ENCODE measurements at regions not wholly inside any gene's neighbourhood (a gene's known extent, or its start where the extent isn't known, plus 50 kb on each side); places are given as distances from the start of the nearest gene placed in this dataset.
"Not testable (repeated sequence)": the region's sequence is repeated elsewhere in the genome, so short reads cannot be mapped to it uniquely, and the experiment has no call there.

- TF ChIP-seq, protein P1, sequence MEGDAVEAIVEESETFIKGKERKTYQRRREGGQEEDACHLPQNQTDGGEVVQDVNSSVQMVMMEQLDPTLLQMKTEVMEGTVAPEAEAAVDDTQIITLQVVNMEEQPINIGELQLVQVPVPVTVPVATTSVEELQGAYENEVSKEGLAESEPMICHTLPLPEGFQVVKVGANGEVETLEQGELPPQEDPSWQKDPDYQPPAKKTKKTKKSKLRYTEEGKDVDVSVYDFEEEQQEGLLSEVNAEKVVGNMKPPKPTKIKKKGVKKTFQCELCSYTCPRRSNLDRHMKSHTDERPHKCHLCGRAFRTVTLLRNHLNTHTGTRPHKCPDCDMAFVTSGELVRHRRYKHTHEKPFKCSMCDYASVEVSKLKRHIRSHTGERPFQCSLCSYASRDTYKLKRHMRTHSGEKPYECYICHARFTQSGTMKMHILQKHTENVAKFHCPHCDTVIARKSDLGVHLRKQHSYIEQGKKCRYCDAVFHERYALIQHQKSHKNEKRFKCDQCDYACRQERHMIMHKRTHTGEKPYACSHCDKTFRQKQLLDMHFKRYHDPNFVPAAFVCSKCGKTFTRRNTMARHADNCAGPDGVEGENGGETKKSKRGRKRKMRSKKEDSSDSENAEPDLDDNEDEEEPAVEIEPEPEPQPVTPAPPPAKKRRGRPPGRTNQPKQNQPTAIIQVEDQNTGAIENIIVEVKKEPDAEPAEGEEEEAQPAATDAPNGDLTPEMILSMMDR (IDR thresholded peaks at IDR 0.05; ENCODE audit: control insufficient read depth, extremely low read depth, insufficient read depth), result no peak
- DNase-seq (ENCODE audit: low read depth), result no peak
Measured at GRCh38 chrX:13418126-13419097, 98.6 kb upstream of the ATXN3L start.

GRCh38 chrX:13415509-13415908 lies 95.7 kb upstream of the ATXN3L start:
- H3K4me3 ChIP-seq (ENCODE audit: low read depth, low read length), result no peak overlapping the region
- TF ChIP-seq, protein P1 (IDR thresholded peaks at IDR 0.05; ENCODE audit: control insufficient read depth, extremely low read depth, insufficient read depth), result no peak
- no peak for DNase-seq (ENCODE audit: low read depth)

More at GRCh38 chrX:13418126-13419097, 98.6 kb upstream of the ATXN3L start:
- no peak overlapping the region for H3K4me3 ChIP-seq (ENCODE audit: low read depth, low read length)

- TF ChIP-seq, protein P1 (IDR thresholded peaks at IDR 0.05; ENCODE audit: control insufficient read depth, extremely low read depth, insufficient read depth), result no peak
- no peak overlapping the region for H3K4me3 ChIP-seq (ENCODE audit: low read depth, low read length)
- no peak for DNase-seq (ENCODE audit: low read depth)
Measured at GRCh38 chrX:13414006-13414647, 94.3 kb upstream of the ATXN3L start.

DNA sequence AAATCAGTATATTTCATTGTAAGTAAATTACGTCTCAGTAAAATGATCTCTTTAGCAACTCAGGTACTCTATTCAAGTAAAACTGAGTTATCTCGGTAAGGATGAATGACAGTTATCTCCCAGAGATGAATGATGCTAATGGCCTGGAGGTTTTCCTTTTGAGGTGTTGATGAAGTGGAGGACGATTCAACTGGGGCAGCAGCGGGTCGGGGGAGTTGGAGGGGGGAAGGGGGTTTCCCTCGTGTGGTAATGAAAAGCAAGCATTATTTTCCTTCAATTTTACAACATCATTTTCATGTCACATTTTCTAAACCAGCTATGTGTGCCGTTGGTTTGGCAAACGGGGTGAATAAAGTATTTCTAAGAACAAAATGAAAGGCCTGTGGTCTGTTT lies 92.4 kb upstream of the ATXN3L start:
- DNase-seq (ENCODE audit: low read depth), result no peak
- no peak overlapping the region for H3K4me3 ChIP-seq (ENCODE audit: low read depth, low read length)
- TF ChIP-seq, protein P1 (IDR thresholded peaks at IDR 0.05; ENCODE audit: control insufficient read depth, extremely low read depth, insufficient read depth), result no peak

DNA sequence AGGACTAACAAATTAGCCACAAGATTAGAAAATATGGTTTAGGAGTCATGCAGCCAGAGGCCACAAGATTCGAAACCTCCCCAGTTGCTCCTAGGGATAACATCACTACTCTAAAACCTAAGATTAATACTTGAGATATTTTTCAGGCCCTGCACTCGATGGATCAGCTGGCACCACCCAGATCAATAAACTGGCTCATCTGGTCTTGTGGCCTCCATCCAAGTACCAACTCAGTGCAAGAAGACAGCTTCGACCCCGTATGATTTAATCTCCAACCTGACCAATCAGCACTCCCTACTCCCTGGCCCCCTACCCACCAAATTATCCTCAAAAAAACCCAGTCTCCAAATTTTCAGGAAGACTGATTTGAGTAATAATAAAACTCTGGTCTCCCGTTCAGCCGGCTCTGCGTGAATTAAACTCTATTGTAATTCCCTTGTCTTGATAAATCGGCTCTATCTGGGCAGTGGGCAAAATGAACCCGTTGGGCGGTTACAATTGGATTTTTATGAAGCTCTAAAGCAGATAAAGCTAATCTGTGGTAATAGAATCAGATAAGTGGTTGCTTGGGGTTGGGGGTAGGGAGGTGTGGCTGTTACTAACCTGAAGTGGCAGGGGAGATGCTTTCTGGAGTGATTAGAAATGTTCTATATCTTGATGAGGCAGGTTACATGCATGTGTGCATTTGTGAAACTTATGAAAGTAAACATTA lies 91.8 kb upstream of the ATXN3L start:
- no peak for DNase-seq (ENCODE audit: low read depth)
- TF ChIP-seq, protein P1 (IDR thresholded peaks at IDR 0.05; ENCODE audit: control insufficient read depth, extremely low read depth, insufficient read depth), result no peak
- H3K4me3 ChIP-seq (ENCODE audit: low read depth, low read length), result no peak overlapping the region

DNA sequence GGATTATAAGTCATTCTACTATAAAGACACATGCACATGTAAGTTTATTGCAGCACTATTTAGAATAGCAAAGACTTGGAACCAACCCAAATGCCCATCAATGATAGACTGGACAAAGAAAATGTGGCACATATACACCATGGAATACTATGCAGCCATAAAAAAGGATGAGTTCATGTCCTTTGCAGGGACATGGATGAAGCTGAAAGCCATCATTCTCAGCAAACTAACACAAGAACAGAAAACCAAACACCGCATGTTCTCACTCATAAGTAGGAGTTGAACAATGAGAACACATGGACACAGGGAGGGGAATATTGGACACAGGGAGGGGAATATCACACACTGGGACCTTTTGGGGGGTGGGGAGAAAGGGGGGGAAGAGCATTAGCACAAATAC lies 88.7 kb upstream of the ATXN3L start:
- H3K4me3 ChIP-seq (ENCODE audit: low read depth, low read length); DNase-seq (ENCODE audit: low read depth): not testable (repeated sequence)

- not testable (repeated sequence) for DNase-seq (ENCODE audit: low read depth); H3K4me3 ChIP-seq (ENCODE audit: low read depth, low read length)
Measured at GRCh38 chrX:13404777-13405176, 84.9 kb upstream of the ATXN3L start.
